HG03097 (cell line): ENCODE measurements at regions not wholly inside any gene's neighbourhood (a gene's known extent, or its start where the extent isn't known, plus 50 kb on each side); places are given as distances from the start of the nearest gene placed in this dataset.
"Not testable (repeated sequence)": the region's sequence is repeated elsewhere in the genome, so short reads cannot be mapped to it uniquely, and the experiment has no call there.

Experiments
- ATAC-seq: cut with Tn5 transposase; IDR thresholded peaks from one replicate; pipeline ENCODE4 v1.9.1; 2021; ENCODE audit not compliant: unreplicated experiment, low FRiP score

DNA sequence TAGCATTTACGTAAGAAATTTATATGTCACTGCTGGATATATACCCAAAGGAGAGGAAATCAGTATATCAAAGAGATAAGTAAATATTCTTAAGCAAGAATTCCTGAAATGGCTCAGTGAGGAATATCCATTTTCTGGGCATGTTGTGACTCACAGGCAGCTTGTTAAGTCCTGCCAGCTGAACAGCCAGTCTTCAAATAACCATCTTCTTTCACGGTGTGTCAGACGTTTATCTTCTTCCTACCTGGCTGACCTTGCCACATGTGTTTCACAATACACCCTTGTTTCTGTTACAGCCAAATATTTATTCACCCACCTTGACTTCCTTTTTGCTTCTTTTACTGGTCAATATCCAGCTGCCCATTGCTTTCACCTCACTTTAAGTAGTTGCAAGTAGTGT is 648.1 kb downstream of the ANKRD7 start:
- no peak for ATAC-seq

DNA sequence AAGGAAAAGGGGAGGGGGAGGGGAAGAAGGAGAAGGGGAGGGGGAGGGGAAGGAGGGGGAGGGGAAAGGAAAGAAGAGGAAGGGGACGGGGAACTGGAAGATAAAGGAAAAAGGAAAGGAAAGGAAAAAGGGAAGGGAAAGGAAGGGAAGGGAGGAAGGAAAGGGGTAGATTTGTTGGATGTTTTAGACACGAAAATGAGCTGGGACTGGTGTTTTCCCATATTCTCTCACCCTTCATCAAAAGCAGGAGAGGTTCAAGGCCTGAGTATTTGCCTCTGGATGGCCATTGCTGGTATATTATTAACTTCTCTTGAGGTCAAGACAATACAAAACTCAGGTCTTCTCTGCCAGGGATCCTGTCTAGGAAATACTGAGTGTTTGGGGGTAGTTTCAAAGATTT is 652.7 kb downstream of the ANKRD7 start:
- ATAC-seq: no peak

DNA sequence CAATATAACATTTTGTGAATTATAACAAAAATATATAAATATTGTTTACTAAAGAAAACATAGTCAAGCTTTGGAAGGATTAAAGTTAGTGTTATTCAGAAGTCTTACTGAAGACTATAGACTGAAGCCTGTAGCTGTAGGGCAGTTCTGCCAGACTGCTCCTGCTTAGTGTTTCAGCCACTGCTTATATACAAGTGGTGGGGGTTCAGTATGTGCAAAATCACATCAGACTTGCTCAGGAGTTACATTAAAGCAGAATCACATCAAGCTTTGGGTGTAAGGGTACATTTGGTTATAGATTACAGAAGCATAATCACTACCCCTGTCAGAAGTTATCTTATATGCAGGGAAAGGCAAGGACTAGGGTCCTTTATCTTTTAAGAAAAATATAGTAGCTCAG is 653.8 kb downstream of the ANKRD7 start:
- ATAC-seq: no peak

DNA sequence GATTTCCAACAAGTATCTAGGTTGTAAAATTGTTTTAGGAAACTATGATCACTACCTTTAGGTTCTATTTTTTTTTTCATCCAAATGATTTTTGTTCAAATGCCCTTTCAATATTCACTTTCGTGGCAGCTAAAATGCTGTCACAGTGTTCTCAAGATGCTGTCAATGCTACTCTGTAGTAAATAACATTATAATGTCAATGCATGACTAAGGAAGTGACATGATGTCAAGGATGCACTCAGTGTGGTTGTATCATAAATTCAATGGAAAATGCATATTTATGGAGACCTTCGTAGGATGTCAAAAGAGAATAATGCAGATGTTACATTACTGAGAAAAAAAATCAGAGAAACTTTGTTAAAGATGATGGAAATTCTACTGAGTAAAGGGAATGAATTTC is 673.8 kb downstream of the ANKRD7 start:
- ATAC-seq: no peak

DNA sequence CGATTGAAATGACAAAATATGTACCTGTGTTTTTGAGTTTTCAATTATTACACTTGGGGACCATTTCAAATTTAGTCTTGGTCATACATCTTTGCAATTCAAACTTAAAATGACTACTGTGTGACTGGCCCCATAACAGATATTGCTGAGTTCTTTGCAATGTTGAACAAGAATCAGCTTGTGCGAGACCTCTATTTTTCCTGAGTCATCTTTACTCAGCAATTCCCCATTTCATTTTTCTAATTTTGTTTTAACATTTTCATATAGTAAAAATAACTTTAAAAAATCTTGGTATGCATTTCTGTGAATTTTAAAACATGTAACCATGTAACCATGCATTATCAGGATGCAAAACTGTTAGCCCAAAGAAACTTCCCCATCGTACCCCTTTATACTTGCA is 678.1 kb downstream of the ANKRD7 start:
- ATAC-seq: no peak

DNA sequence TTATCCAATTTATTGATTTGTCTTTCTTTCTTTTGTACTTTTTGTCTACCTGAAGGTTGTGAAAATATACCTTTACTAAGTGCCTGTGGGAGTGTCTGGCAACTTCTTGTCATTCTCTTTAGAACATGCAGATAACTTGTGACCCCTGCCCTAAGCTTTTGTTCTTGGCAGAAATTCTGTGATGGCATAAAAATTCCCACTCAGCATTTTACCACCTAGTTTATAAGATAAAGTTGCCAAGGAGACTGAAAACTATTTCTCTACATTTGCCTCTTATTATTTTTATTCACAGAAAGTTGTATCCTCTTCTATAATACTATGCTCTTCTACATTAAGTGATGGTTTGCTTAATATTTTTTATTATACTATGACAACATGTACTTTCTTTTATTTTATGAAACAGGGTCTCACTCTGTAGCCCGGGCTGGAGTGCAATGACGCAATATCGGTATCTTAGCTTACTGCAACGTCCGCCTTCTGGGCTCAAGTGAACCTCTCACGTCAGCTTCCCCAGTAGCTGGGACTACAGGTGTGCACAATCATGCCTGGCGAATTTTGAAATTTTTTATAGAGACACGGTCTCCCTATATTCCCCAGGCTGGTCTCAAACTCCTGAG is 683.5 kb downstream of the ANKRD7 start:
- no peak for ATAC-seq

DNA sequence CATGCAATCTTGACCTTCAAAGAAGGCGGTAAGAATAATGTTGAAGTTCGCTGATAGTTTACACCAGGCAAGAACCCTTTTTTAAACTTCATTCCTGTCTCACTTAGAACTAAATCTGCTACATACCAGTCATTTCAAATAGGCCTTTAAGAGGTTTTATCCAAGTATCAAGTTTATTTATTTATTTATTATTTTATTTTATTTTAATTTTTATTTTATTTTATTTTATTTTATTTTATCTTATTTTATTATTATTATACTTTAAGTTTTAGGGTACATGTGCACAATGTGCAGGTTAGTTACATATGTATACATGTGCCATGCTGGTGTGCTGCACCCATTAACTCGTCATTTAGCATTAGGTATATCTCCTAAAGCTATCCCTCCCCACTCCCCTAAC is 691.6 kb downstream of the ANKRD7 start:
- not testable (repeated sequence) for ATAC-seq

DNA sequence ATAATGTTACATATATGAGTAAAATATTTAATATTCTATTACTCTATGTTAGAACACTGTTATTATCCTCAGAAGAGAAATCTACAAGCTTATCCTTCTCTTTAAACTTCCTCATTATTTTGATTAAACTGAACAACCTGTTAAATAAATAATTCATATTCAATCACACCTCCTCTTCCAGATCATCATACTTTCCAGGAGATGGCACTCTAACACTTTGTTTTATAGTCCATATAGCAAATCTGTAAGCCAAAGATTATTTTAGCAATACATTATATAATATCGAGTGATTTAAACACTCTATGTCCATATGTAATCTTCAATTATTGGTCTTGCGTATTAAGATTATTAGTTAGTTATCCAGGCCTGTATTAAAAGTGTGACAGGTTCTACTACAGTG is 694.1 kb downstream of the ANKRD7 start:
- no peak for ATAC-seq

DNA sequence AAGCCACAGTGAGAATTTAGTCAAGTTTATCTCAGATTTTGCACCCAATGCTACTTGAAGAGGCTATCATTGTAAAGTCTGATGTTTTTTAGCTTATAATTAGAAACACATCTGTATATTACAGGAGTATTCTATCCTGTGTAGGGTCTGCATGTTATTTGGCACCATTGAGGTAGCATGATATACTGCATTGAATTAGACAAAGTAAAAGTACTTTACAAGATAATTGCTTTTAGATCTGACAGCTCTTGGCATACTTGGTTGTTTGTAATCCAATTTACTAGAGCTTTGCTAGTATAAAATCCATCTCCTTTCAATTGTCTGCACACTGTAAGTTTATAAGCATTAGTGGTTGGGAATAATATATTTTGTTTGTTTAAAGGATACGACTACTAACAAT is 714.3 kb downstream of the ANKRD7 start:
- no peak for ATAC-seq

DNA sequence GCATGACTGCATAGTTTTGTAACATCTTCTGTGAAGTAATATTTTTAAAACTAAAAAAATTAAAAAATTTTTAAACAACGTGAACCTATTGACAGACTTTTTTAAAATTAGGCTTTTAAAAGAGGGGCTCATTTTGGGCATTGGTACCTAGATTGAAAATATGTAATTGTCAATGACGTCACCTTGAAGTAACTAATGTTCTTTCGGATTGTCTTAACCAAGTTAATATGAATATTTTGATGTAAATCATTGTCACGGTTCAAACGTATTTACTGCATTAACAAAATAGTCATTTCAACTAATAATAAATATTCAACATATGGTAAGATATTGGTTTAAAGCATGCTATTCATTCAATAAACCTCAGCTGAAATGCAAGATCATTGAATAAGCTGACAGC is 719.8 kb downstream of the ANKRD7 start:
- no peak for ATAC-seq

DNA sequence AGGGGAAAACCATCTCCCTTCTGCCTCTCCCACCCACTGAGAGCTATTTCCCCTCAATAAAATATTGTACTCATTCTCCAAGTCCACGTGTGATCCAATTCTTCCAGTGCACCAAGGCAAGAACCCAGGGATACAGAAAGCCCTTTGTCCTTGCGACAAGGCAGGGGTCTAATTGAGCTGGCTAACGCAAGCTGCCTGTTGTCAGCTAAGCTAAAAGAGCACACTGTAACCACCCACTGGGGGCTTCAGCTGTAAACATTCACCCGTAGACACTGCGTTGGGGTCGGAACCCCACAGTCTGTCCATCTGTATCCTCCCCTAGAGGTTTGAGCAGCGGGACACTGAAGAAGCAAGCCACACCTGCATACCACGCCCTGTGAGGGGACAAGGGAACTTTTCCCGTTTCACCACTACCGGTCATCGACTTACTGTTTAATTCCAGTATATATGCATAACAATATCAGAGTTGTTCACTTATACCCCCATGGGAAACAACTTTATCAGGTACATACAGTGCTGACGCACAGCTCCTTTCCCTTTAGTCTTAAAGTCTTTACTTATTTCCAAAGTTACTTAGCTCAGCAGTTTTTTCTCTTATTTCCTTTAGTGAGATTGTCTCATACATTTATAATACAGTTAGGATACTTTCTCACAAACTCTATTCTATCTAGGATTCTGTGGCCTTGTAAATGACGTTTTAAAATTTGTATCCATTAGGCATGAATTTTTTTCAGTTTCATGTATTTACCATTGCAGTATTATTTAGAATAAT is 721.6 kb downstream of the ANKRD7 start:
- ATAC-seq: no peak

DNA sequence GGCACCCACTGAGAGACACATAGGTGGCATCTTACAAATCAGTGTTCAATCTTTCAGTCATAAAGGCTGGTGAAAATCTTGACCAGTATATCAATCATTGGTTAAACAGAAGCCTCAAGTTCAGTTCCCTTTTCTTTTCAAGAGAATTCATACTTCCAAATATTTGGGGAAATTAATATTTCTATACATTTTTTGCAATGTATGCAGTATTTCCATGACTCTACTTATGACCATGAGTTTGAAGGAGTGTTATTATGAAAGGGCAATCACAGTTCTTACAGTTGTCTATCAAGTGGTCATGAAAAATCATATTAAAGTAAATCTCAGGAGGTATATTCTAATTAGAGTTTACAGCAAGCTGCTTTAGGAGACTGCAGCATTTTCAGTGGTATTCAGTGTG is 724.0 kb downstream of the ANKRD7 start:
- no peak for ATAC-seq

DNA sequence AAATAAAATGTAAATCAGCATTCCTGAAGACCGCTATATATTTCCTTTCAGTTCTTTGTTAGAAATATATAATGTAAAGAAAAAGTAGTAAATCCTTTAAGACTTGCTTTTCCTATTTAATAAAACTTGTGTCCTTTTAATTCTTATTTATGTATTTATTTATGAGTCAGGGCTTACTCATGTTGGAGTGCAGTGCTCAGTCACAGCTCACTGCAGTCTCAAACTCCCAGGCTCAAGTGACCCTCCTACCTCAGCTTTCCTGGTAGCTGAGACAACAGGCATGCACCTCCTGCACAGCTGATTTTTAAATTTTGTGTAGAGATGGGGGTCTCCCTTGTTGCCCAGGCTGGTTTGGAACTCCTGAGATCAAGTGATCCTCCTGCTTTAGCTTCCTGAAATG is 724.5 kb downstream of the ANKRD7 start:
- ATAC-seq: no peak

DNA sequence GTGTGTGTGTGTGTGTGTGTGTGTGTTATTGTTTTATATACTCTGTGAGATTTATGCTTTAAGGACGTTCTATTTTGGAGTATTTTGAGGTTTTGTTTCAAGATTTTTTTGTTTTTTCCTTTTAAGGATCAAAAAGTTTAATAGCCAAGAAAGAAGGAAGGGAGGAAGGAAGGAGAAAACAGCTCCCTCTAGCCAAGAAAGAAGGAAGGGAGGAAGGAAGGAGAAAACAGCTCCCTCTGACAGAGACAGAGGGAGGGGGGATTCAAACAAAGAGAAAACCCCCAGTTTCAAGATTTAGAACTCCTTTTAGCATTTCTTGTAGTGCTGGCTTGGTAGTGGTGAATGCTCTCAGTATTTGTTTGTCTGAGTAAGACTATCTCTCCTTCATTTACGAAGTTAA is 731.8 kb downstream of the ANKRD7 start:
- ATAC-seq: not testable (repeated sequence)

DNA sequence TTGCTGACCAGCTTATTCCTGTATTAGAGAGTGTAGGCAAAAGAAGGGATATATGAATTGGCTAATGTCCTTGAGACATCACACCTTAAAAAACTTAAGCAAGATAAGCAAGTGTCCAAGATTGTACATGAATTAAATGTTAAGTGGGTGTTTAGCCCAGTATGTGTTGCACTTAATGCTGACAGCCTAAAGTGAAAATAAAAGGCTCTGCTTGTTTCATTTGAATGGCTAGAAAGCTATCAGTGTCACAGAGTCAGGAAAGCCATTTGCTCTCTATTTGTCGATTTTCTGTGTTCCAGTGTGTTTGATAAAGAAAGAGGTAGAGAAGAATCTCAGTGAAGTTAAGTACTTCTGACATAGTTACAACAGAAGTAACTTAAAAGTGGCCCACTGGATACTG is 744.9 kb downstream of the ANKRD7 start:
- no peak for ATAC-seq

DNA sequence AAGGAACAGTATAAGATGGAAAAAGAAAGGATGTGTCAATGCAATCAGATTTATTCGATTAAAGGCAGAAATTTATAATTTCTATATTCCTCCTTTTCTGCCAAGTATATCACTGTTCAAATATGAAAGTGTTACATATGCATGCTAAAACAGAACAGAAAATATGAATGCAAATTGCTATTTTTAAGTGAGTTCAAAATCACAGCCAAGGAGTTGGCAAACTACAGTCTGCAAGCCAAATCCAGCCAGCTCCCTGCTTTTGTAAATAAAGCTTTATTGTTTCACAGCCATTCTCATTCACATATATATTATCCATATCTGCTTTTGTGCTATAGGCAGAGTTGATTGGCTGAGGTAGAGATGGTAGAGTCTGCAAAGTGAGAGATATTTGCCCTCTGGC is 747.2 kb downstream of the ANKRD7 start:
- no peak for ATAC-seq

DNA sequence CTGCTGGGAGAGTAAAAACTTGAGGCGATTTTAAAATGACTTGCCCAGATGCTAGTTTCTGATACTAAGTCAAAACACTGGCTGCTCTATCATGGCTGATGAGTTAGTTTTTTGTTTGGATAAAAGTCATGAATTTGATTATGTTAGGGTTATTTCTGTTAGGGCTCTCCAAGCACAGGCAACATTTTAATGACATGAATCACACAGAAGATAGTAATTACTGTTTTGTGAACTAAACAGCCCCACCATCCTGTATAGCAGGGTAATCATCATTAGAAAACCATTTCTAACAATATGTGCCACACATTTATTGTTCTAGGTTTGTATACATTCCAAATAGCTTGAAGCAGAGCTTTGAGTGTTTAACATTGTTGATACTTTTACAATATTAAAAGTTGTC is 750.3 kb downstream of the ANKRD7 start:
- ATAC-seq: no peak

DNA sequence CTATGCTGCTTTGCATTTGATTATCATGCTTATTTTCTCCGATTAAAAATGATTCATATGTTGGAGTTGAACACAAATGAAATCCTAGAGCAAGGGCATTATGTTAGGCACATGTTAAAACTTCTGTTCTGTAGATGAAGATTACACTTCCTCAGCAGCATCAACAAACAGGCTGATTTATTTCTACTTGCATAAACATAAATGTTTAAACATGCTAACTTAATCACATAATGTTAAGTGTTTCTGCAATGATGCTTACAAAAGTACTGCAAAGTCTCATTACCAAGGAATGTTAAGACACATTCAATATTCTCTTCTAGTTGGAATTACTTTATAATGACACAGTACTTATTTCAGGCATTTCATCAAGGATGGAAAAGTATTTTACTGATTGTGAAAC is 770.8 kb downstream of the ANKRD7 start:
- no peak for ATAC-seq

DNA sequence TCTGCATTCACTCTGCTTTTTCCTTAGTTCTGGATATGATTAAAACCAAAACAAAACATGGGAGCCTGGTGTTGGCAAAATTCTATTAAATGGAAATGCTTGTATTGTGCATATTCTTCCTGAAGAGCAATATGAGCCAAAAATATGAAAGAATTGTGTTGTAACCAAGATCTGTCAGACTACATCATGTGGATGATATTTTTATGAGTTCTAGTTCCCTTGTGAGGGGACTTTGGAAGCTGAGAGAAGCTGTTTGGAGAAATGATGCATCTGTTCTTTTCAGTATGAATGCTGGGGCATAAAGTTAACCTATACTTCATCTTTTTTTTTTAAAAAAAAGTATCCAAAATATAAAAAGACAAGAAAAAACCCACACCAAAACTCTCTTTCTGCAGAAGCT is 782.7 kb downstream of the ANKRD7 start:
- no peak for ATAC-seq

DNA sequence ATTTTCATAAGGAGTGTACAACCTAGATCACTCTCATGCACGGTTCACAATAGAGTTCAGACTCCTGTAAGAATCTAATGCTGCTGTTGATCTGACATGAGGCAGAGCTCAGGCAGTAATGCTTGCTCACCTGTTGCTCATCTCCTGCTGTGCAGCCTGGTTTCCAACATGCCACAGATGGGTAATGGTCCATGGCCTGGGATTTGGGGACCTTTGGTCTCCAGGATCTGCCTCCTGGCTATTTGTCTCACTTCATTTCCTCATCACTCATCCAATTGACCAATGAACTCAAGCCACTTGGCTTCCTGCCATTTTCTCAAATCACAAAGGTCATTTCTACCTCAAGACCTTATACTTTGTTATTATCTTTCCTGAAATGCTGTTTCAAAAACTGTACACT is 786.1 kb downstream of the ANKRD7 start:
- ATAC-seq: no peak

DNA sequence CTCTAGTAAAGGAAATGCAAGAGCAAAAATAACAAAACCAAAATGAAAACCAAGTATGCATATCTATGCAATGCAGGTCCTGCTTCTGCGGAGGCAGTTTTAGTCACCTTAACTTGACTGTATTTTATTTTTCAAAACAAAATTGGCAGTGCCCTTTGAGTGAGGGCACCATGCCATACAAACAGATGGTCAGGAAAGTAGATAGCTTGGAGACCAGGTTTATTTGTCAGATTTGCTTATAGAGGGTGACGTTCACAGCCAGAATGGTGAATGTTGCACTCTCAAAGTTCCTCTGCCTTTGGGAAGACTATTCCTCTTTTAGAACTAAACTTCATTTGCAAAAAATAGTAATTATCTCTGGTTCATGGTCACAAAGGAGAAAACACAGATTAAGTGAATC is 801.9 kb downstream of the ANKRD7 start:
- ATAC-seq: no peak

DNA sequence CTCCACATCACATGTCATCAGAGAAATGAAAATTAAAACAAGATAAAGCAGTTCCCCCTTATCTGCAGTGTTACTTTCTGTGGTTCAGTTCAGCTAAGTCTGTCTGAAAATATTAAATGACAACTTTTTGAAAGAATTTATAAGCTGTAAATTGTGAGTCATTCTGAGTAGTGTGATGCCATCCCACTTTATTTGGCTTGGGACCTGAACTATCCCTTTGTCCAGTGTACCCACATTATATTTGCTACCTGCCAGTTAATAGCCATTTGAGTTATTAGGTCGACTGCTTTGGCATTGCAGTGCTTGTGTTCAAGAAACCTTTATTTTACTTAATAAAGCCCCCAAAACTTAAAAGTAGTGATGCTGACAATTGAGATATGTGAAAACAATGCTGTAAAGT is 804.2 kb downstream of the ANKRD7 start:
- ATAC-seq: no peak

DNA sequence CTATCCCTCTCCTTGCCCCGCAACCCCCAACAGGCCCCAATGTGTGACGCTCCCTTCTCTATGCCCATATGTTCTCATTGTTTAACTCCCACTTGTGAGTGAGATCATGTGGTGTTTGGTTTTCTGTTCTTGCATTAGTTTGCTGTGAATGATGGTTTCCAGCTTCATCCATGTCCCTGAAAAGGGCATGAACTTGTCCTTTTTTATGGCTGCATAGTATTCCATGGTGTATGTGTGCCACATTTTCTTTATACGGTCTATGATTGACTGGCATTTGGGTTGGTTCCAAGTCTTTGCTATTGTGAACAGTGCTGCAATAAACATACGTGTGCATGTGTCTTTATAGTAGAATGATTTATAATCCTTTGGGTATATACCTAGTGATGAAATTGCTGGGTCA is 807.6 kb downstream of the ANKRD7 start:
- not testable (repeated sequence) for ATAC-seq
